ENCODE measurements at regions not wholly inside any gene's neighbourhood (a gene's known extent, or its start where the extent isn't known, plus 50 kb on each side); places are given as distances from the start of the nearest gene placed in this dataset.

DNA sequence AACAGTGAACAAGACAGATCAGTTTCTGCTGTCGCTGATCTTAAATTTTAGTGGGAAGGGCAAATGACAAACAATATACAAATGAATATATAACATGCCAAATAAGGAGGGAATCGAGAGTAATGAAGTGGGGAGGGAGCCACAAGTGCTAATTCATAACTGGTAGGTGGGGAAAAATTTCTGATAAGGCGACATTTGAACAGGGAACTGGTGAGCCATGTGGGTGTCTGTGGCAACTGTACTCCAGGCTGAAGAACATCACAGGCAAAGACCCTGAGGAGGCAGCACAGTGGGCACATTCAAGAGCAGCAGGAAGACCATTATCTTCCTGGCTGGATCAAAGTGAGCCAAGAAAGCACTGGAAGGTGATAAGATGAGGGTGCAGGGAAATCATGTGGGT lies 51.6 kb upstream of the CD28 start:
- no peak for FAIRE-seq
- no peak overlapping the region for H2BK20ac ChIP-seq (ENCODE audit: low read length)
- no peaks in the 10 kb centered on the region for H3K23me2 ChIP-seq (ENCODE audit: low read depth, low read length)
- no peaks in the 10 kb centered on the region for H3K36me3 ChIP-seq (ENCODE audit: control insufficient read depth in 2 of 4, insufficient read depth in 4 of 4, low read length in 3 of 4)
- H3K56ac ChIP-seq (replicated peaks; ENCODE audit: insufficient read length, low read depth, low read length) = no peak overlapping the region
- no peak overlapping the region for H2BK5ac ChIP-seq (ENCODE audit: low read depth, low read length)
- H3K14ac ChIP-seq (ENCODE audit: insufficient read length) = no peak overlapping the region
- H3K27me3 ChIP-seq (replicated peaks in 1 of 4; ENCODE audit: control insufficient read depth in 3 of 4, extremely low read depth in 1 of 4, insufficient read depth in 3 of 4, low read length in 3 of 4) = 0 out of 7 replicates have a peak, but pooled peaks cover 0 to 2% (median 0%) of the 10 kb centered on the region in 4 experiments
- H3K4me3 ChIP-seq (ENCODE audit: extremely low read depth in 1 of 4, insufficient read depth in 2 of 4, low read depth in 3 of 4, low read length in 4 of 4) = no peak overlapping the region
- ChIA-PET POLR2A (ENCODE audit: partially characterized antibody) (no interaction called here), CTCF (ENCODE audit: partially characterized antibody) (no interaction called here)
- H3K23ac ChIP-seq (ENCODE audit: insufficient read length) = no peak overlapping the region
- H4K91ac ChIP-seq (replicated peaks; ENCODE audit: insufficient read length, low read length) = no peak overlapping the region
- no peak overlapping the region for H3K9ac ChIP-seq (replicated peaks in 1 of 4; ENCODE audit: extremely low read depth in 1 of 4, low read depth in 3 of 4, low read length in 3 of 4)
- TF ChIP-seq TCF12 (IDR thresholded peaks at IDR 0.05; ENCODE audit: low read depth, low read length) (no peak), POLR2A (IDR thresholded peaks at IDR 0.05; ENCODE audit: control extremely low read depth in 1 of 2, low read depth in 2 of 2, low read length in 2 of 2) (no peak), SP2 (IDR thresholded peaks at IDR 0.05; ENCODE audit: low read length) (no peak), RNF2 (IDR thresholded peaks at IDR 0.05; ENCODE audit: borderline replicate concordance, low read depth, low read length, missing control alignments, poor library complexity, severe bottlenecking) (no peak), KDM5A (IDR thresholded peaks at IDR 0.05; ENCODE audit: low read length) (no peak), CHD1 (IDR thresholded peaks at IDR 0.05; ENCODE audit: low read depth, low read length) (no peak), RXRA (IDR thresholded peaks at IDR 0.05; ENCODE audit: insufficient read depth, low read depth, low read length) (no peak)
- no peaks in the 10 kb centered on the region for H3K9me3 ChIP-seq (ENCODE audit: insufficient read depth in 2 of 2, low read depth in 1 of 2, low read length in 1 of 2)
- H3K27ac ChIP-seq (ENCODE audit: low read depth, low read length) = no peak overlapping the region
- H3K79me2 ChIP-seq (ENCODE audit: control insufficient read depth in 1 of 2, insufficient read depth in 2 of 2, low read length in 2 of 2) = no peaks in the 10 kb centered on the region
- no peak overlapping the region for H3K4me2 ChIP-seq (ENCODE audit: insufficient read depth in 1 of 2, low read depth in 2 of 2, low read length in 2 of 2)
- H4K5ac ChIP-seq (ENCODE audit: insufficient read length, low read depth, low read length) = no peak overlapping the region
- H2BK120ac ChIP-seq (replicated peaks; ENCODE audit: low read depth, low read length) = no peak overlapping the region
- DNase-seq (ENCODE audit: low read depth in 1 of 2, low spot score in 2 of 2) = no peak
- no peak overlapping the region for H4K8ac ChIP-seq (ENCODE audit: extremely low read depth, insufficient read depth, low read length)
- no peak overlapping the region for H2AK5ac ChIP-seq (ENCODE audit: low read depth, low read length)
- no peaks in the 10 kb centered on the region for H3K79me1 ChIP-seq (ENCODE audit: low read depth, low read length)
- no peak overlapping the region for H3K4ac ChIP-seq (replicated peaks; ENCODE audit: insufficient read length, low read depth, low read length)
- no peak overlapping the region for H2BK12ac ChIP-seq (ENCODE audit: low read depth, low read length)
- peaks cover 0 to 3% (median 0%) of the 10 kb centered on the region in 4 experiments; a peak in 1 of 7 replicates for H3K4me1 ChIP-seq (replicated peaks in 1 of 4; ENCODE audit: control insufficient read depth in 3 of 4, insufficient read depth in 4 of 4, low read length in 3 of 4)
- no peak overlapping the region for H2AFZ ChIP-seq (ENCODE audit: low read length)
- H3K18ac ChIP-seq (ENCODE audit: extremely low read depth, low read length) = no peak overlapping the region
- no peak overlapping the region for H2BK15ac ChIP-seq (ENCODE audit: low read length)
- 81% methylated on average over 3 of the region's 3 CpGs; no CpG with 5 or more reads in 1 of the 2 experiments for WGBS, 2 experiments (ENCODE audit: extremely low coverage in 1 of 2, insufficient coverage in 1 of 2, insufficient read length in 1 of 2, insufficient replicate concordance in 2 of 2, low coverage in 1 of 2, low lambda C conversion rate in 2 of 2, missing lambda C conversion rate in 1 of 2)
- H4K20me1 ChIP-seq (replicated peaks in 1 of 2; ENCODE audit: control insufficient read depth in 1 of 2, insufficient read depth in 2 of 2, low read length in 2 of 2) = no peaks in the 10 kb centered on the region
